ENCODE measurements at regions not wholly inside any gene's neighbourhood (a gene's known extent, or its start where the extent isn't known, plus 50 kb on each side); places are given as distances from the start of the nearest gene placed in this dataset.

GRCh38 chr4:84159762-84160161 lies 339.3 kb downstream of the NKX6-1 start:
- TF ChIP-seq, protein P1, sequence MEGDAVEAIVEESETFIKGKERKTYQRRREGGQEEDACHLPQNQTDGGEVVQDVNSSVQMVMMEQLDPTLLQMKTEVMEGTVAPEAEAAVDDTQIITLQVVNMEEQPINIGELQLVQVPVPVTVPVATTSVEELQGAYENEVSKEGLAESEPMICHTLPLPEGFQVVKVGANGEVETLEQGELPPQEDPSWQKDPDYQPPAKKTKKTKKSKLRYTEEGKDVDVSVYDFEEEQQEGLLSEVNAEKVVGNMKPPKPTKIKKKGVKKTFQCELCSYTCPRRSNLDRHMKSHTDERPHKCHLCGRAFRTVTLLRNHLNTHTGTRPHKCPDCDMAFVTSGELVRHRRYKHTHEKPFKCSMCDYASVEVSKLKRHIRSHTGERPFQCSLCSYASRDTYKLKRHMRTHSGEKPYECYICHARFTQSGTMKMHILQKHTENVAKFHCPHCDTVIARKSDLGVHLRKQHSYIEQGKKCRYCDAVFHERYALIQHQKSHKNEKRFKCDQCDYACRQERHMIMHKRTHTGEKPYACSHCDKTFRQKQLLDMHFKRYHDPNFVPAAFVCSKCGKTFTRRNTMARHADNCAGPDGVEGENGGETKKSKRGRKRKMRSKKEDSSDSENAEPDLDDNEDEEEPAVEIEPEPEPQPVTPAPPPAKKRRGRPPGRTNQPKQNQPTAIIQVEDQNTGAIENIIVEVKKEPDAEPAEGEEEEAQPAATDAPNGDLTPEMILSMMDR (IDR thresholded peaks at IDR 0.05), result no peak
- TF ChIP-seq POLR2A (IDR thresholded peaks at IDR 0.05), result no peak
